Large intestine (tissue), 3 donors: ENCODE measurements at regions not wholly inside any gene's neighbourhood (a gene's known extent, or its start where the extent isn't known, plus 50 kb on each side); places are given as distances from the start of the nearest gene placed in this dataset.

Experiments used
- DNase-seq, 2 donors: peaks; one replicate each; pipeline versions ENCODE4 v3.0.0 to v3.0.0-alpha.2; 2013
- H3K27ac ChIP-seq: one replicate; pipeline ENCODE4 v1.5.1; 2013; ENCODE audit warnings: low read length
- H3K27me3 ChIP-seq: 2 replicates; pipeline ENCODE4 v1.6.1; 2013; ENCODE audit warnings: low read length; ENCODE audit not compliant: control insufficient read depth, insufficient read depth
- H3K36me3 ChIP-seq: 2 replicates; pipeline ENCODE4 v1.6.1; 2013; ENCODE audit warnings: low read length; ENCODE audit not compliant: control insufficient read depth, insufficient read depth
- H3K4me1 ChIP-seq: one replicate; pipeline ENCODE4 v1.6.1; 2013; ENCODE audit warnings: low read length; ENCODE audit not compliant: control insufficient read depth, insufficient read depth
- H3K4me3 ChIP-seq: one replicate; pipeline ENCODE4 v1.5.1; 2013; ENCODE audit warnings: low read length
- H3K9me3 ChIP-seq: one replicate; pipeline ENCODE4 v1.6.1; 2013; ENCODE audit warnings: mild to moderate bottlenecking, low read depth, low read length, moderate library complexity; ENCODE audit not compliant: control insufficient read depth
- WGBS: methylation state at CpG from one replicate; pipeline ENCODE4 v1.1.5; 2013; ENCODE audit warnings: low lambda C conversion rate; ENCODE audit not compliant: insufficient coverage; 5-methylcytosine and 5-hydroxymethylcytosine counted together

DNA sequence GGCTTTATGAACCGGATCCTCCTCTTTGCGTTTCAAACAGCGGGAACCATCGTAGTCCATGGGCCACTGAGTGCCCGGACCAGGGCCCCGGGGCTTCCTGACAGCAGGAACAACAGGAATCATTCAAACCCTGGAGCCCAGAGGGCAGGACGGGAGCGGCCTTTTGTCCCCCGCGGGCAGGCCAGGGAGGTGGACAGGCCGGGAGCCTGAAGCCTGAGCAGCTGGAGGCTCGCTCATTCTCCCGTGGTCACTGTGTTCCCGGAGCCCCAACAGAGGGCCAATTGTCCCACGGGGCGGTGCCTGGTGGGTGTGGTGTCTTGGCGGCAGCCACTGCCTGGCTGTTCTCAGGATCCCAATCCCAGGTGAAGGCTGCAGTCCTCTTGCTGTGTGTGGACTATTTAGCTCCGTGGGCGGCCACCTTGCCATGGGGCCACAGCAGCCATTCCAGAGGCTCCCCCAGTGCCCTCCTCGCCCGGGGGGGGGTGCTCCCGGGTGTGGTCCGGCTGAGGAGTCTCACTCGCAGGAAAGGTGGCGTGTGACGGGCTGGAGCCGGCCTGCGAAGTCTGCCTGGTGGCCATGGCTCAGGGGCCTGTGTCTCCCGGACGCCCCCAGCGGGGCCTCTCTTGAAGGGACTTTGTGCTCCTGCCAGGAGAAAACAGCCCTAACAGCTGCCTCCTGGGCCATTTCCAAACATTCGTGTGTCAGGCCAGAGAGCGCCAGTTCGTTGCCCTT lies 77.2 kb upstream of the BHLHE23 start:
- Histone ChIP-seq H3K9me3 (no peaks in the 10 kb centered on the region), H3K4me3 (no peak overlapping the region), H3K4me1 (no peaks in the 10 kb centered on the region), H3K27ac (no peak overlapping the region), H3K36me3 (no peaks in the 10 kb centered on the region), H3K27me3 (peaks cover 5% of the 10 kb centered on the region)
- no peak for DNase-seq
- WGBS, result no CpG with 5 or more reads among the region's 34 CpGs

DNA sequence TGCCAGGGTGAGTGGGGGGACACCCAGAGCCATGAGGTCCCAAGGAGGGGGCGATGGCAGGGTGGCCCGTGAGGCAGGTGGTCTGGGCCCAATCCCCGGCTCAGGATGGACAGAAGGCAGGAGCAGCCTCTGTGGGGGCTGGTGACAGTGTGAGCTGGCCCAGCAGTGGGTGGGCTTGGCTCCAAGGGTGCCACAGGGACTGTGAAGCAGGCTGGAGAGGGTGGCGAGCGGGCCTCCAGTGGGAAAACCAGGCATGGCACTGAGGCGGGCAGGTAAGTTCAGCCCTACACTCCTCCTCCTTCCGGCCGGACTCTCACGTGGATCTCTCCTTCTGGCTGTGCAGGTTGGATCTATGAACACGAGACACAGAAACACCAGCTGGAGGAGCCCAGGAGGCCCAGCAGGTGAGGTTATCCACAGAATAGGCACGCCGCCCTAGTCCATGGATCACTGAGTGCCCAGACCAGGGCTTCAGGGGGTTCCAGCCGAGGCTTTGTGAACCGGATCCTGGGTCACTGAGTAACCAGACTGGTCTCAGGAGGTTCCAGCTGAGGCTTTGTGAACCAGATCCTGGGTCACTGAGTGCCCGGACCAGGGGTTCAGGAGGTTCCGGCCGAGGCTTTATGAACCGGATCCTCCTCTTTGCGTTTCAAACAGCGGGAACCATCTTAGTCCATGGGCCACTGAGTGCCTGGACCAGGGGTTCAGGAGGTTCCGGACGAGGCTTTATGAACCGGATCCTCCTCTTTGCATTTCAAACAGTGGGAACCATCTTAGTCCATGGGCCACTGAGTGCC lies 76.4 kb upstream of the BHLHE23 start:
- DNase-seq, result no peak
- H3K27ac ChIP-seq, result no peak overlapping the region
- no peaks in the 10 kb centered on the region for H3K36me3 ChIP-seq
- H3K9me3 ChIP-seq, result no peaks in the 10 kb centered on the region
- WGBS, result no CpG with 5 or more reads among the region's 23 CpGs
- no peaks in the 10 kb centered on the region for H3K4me1 ChIP-seq
- peaks cover 5% of the 10 kb centered on the region for H3K27me3 ChIP-seq
- no peak overlapping the region for H3K4me3 ChIP-seq

DNA sequence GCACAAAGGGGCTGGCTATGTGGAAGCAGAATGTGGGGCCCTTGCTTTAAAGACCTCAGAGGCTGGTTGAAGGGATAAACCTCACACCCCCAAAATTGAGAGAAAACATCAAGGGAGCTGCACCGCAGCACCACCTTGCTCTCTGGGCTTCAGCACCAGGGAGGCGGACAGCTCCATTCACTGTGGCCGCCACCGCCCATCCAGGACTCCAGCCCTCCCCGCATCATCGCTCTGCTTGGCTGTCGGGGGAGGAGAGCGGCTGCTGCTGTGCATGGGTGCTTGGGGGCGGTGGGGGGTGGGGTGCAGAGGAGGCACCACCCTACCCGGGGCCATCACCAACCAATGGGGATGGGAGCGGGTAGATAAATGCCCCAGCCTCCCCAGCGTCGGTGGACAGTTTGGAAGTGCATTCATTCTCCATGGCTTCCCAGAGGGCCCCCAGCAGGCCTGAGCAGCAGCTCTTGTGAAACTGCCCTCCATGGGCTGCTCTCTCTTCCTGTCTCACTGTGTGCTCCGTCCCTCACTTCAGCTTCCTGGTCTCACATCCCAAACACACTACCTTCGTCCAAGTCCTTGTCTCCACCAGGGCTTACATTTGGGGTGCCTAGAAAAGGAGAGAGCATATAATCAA lies 75.7 kb upstream of the BHLHE23 start:
- Histone ChIP-seq H3K4me1 (no peaks in the 10 kb centered on the region), H3K36me3 (no peaks in the 10 kb centered on the region), H3K27ac (no peak overlapping the region), H3K4me3 (no peak overlapping the region), H3K9me3 (peaks cover 3% of the 10 kb centered on the region), H3K27me3 (peaks cover 5% of the 10 kb centered on the region)
- WGBS, result no CpG with 5 or more reads among the region's 15 CpGs
- DNase-seq, result peak in 1 of 2 donors; percentile 14

DNA sequence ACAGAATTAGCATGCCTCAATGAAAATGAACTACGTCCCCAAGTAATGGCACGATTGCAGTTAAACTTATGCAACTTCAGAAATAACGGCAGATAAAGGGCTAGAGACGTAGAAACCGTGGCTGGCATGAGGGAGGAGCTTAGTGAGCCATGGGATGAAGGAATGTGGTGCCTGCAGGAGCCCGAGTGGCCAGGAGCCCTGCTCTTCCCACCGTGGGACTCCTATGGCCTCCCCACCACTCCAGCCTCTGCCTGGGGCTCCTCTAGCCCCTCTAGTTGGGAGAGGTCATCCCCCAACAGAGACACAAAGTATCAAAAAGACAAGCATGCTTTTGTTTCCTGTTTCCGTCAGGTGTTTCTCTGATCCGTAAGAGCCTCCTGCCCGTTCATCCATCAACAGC lies 75.1 kb upstream of the BHLHE23 start:
- Histone ChIP-seq H3K4me3 (no peak overlapping the region), H3K9me3 (peaks cover 3% of the 10 kb centered on the region), H3K27me3 (peaks cover 5% of the 10 kb centered on the region), H3K4me1 (no peaks in the 10 kb centered on the region), H3K36me3 (no peaks in the 10 kb centered on the region), H3K27ac (no peak overlapping the region)
- no peak for DNase-seq
- 33% methylated on average over 3 of the region's 10 CpGs for WGBS

DNA sequence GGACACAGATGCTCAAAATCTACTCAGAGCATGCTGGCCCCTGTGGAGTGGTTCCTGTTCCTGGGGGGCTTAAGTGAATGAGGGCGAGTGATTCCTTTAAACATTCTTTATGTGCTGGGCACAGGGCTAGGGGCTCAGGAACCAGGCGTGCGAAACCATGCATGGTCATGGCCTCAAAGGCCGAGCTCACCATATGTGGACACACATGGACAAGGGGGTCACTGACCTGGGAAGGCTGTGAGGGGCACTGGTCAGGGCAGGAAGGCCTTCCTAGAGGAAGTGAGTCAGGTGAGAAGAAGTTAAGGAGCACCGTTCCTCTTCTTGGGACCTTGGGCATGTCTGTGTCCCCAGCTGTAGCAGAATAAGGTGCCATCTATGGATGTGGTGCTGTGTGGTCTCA lies 74.6 kb upstream of the BHLHE23 start:
- Histone ChIP-seq H3K4me1 (no peaks in the 10 kb centered on the region), H3K27ac (no peak overlapping the region), H3K4me3 (no peak overlapping the region), H3K27me3 (peaks cover 5% of the 10 kb centered on the region), H3K36me3 (no peaks in the 10 kb centered on the region), H3K9me3 (peaks cover 3% of the 10 kb centered on the region)
- DNase-seq, result no peak
- no CpG with 5 or more reads among the region's 5 CpGs for WGBS

DNA sequence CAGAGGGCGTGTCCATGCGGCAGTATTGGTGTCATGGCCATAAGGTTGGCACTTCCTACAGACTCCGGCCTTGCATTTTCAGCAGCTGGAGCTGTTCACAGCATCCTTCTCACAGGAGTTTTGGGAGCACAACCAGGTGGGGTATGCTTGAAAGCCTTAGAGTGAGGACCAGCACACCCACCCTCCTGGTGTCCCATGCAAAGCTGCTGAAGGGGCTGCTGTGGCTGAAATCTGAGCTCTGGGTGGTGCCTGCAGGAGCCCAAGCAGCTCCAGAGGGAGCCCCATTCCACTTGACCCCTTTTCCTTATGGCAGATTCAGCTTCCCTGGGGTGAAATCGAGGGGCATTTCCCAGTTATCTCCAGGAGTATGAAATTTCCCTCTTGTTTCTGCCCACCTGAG lies 74.0 kb upstream of the BHLHE23 start:
- peaks cover 5% of the 10 kb centered on the region for H3K27me3 ChIP-seq
- no CpG with 5 or more reads among the region's 4 CpGs for WGBS
- H3K9me3 ChIP-seq, result peaks cover 3% of the 10 kb centered on the region
- no peak overlapping the region for H3K4me3 ChIP-seq
- H3K36me3 ChIP-seq, result no peaks in the 10 kb centered on the region
- no peaks in the 10 kb centered on the region for H3K4me1 ChIP-seq
- DNase-seq, result no peak
- H3K27ac ChIP-seq, result no peak overlapping the region

DNA sequence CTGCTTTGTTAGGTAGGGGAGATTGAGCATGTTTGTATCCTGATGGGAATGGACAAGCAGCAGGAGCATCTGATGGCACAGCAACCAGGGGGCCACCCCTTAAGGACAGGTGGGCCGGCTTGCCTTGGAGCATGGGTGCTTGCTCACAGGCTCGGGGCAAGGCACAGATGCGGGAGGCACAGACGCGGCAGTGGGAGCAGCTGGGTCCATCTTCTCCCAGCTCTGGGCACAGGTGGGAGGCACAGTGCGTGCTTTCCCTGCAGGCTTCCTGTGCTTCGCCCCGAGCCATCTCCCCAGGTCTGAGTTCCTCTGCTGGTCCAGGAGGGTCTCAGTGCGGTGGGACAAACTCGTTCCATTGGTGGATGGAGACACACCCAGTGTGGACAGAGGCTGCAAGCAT lies 73.6 kb upstream of the BHLHE23 start:
- H3K4me3 ChIP-seq, result no peak overlapping the region
- WGBS, result no CpG with 5 or more reads among the region's 10 CpGs
- peaks cover 5% of the 10 kb centered on the region for H3K27me3 ChIP-seq
- H3K9me3 ChIP-seq, result peaks cover 3% of the 10 kb centered on the region
- DNase-seq, result no peak
- no peaks in the 10 kb centered on the region for H3K36me3 ChIP-seq
- H3K4me1 ChIP-seq, result no peaks in the 10 kb centered on the region
- no peak overlapping the region for H3K27ac ChIP-seq

DNA sequence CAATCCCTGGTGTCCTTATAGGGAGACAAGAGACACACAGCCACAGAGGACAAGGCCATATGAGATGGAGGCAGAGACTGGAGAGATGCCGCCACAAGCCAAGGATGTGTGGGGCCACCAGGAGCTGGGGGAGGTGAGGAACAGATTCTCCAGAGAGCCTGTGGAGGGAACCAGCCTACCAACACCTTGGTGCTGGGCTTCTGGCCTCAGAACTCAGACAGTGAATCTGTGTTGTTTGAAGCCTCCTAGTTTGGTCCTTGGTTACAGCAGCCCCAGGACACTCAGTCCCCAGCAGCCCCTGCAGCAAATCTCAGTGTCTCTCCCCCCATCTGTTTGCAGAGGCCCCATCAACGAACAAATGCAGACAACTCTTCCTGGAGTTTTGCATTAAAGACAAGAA lies 73.2 kb upstream of the BHLHE23 start:
- H3K4me1 ChIP-seq, result no peaks in the 10 kb centered on the region
- DNase-seq, result no peak
- peaks cover 5% of the 10 kb centered on the region for H3K27me3 ChIP-seq
- no peak overlapping the region for H3K4me3 ChIP-seq
- H3K36me3 ChIP-seq, result no peaks in the 10 kb centered on the region
- H3K9me3 ChIP-seq, result peaks cover 3% of the 10 kb centered on the region
- no CpG with 5 or more reads among the region's 2 CpGs for WGBS
- no peak overlapping the region for H3K27ac ChIP-seq

DNA sequence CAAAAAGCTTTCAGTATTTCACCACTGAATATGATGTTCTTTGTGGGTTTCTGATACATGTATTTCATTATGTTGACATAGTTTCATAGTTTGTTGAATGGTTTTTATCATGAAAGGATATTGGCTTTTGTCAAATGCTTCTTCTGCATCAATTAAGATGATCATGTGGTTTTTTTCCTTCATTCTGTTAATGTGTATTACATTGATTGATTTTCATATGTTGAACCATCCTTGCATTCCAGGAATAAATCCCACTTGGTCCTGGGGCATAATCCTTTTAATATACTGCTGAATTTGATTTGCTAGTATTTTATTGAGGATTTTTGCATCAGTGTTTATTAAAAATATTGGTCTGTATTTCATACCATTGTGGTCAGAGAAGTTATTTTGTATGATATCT lies 70.9 kb upstream of the BHLHE23 start:
- H3K9me3 ChIP-seq, result peaks cover 3% of the 10 kb centered on the region
- H3K27me3 ChIP-seq, result peaks cover 16% of the 10 kb centered on the region
- no peaks in the 10 kb centered on the region for H3K36me3 ChIP-seq

DNA sequence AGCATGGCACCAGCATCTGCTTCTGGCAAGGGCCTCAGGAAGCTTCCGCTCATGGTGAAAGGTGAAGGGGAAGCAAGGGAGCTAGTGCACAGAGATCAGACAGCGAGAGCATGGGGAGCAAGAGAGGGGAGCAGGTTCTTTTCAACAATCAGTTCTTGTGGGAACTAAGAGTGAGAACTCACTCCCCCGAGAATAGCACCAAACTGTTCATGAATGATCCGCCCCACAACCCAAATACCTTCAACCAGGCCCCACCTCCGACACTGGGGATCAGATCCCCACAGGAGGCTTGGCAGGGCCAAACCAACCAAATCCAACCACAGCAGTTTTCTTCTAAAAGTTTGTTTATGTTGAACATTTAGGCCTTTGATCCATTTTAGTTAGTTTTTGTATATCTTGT lies 69.7 kb upstream of the BHLHE23 start:
- peaks cover 3% of the 10 kb centered on the region for H3K9me3 ChIP-seq
- H3K4me1 ChIP-seq, result no peaks in the 10 kb centered on the region
- H3K36me3 ChIP-seq, result no peaks in the 10 kb centered on the region
- H3K27ac ChIP-seq, result no peak overlapping the region
- no peak for DNase-seq
- WGBS, result no CpG with 5 or more reads among the region's 5 CpGs
- H3K27me3 ChIP-seq, result peaks cover 24% of the 10 kb centered on the region
- H3K4me3 ChIP-seq, result no peak overlapping the region

More for the DNA sequence above, 70.9 kb upstream of the BHLHE23 start:
- no peak overlapping the region for H3K27ac ChIP-seq
- no peak for DNase-seq
- H3K4me1 ChIP-seq, result no peaks in the 10 kb centered on the region
- H3K4me3 ChIP-seq, result no peak overlapping the region
